Endothelial cell (in vitro differentiated cells): ENCODE measurements at regions not wholly inside any gene's neighbourhood (a gene's known extent, or its start where the extent isn't known, plus 50 kb on each side); places are given as distances from the start of the nearest gene placed in this dataset.

Experiments
- DNase-seq: peaks from one replicate; pipeline ENCODE4 v3.0.0; 2021; ENCODE audit warnings: low spot score
- H3K27ac Mint-ChIP-seq: one replicate; pipeline ENCODE4 v1.8.0; 2021; ENCODE audit warnings: mixed read lengths, inconsistent platforms; ENCODE audit not compliant: unreplicated experiment
- H3K27me3 Mint-ChIP-seq: one replicate; pipeline ENCODE4 v1.8.0; 2021; ENCODE audit warnings: mild to moderate bottlenecking, moderate library complexity, mixed read lengths, inconsistent platforms; ENCODE audit not compliant: unreplicated experiment
- H3K36me3 Mint-ChIP-seq: one replicate; pipeline ENCODE4 v1.8.0; 2021; ENCODE audit warnings: mild to moderate bottlenecking, low read depth, mixed read lengths, inconsistent platforms; ENCODE audit not compliant: unreplicated experiment
- H3K4me1 Mint-ChIP-seq: one replicate; pipeline ENCODE4 v1.8.0; 2021; ENCODE audit warnings: mild to moderate bottlenecking, mixed read lengths, inconsistent platforms; ENCODE audit not compliant: unreplicated experiment
- H3K4me3 Mint-ChIP-seq: one replicate; pipeline ENCODE4 v1.8.0; 2021; ENCODE audit warnings: mild to moderate bottlenecking, mixed read lengths, inconsistent platforms; ENCODE audit not compliant: unreplicated experiment
- H3K9me3 Mint-ChIP-seq: one replicate; pipeline ENCODE4 v1.8.0; 2021; ENCODE audit warnings: mixed read lengths, inconsistent platforms; ENCODE audit not compliant: unreplicated experiment
- TF ChIP-seq, protein P1 (sequence below): fragments of 200-600 bp; sonication (generic); IDR thresholded peaks from one replicate; pipeline ENCODE4 v1.5.0; 2021; ENCODE audit warnings: antibody characterized with exemption; ENCODE audit not compliant: unreplicated experiment

DNA sequence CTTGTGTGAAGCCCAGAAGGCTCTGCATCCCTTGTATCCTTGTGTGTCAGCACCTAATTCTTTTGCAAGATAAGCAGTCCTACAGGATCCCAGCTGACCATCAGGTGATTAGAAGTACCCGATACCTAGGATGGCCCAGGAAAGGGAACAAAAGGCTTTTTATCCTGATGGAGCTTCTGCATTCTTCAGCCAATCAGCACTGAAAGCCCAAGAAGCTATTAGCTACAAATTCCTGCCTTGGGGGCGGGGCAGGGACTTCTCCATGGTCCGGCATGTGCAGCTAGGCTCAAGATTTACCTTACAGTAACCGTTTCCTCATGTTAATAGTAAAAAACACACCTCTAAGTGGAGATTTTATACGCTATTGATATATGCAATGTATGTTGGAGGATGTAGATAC is 264.6 kb upstream of the THUMPD2 start:
- Mint-ChIP-seq H3K27me3 (peaks cover 3% of the 10 kb centered on the region), H3K4me1 (peaks cover 3% of the 10 kb centered on the region), H3K36me3 (no peaks in the 10 kb centered on the region), H3K4me3 (no peak overlapping the region), H3K9me3 (no peaks in the 10 kb centered on the region), H3K27ac (no peak overlapping the region)
- TF ChIP-seq, protein P1, sequence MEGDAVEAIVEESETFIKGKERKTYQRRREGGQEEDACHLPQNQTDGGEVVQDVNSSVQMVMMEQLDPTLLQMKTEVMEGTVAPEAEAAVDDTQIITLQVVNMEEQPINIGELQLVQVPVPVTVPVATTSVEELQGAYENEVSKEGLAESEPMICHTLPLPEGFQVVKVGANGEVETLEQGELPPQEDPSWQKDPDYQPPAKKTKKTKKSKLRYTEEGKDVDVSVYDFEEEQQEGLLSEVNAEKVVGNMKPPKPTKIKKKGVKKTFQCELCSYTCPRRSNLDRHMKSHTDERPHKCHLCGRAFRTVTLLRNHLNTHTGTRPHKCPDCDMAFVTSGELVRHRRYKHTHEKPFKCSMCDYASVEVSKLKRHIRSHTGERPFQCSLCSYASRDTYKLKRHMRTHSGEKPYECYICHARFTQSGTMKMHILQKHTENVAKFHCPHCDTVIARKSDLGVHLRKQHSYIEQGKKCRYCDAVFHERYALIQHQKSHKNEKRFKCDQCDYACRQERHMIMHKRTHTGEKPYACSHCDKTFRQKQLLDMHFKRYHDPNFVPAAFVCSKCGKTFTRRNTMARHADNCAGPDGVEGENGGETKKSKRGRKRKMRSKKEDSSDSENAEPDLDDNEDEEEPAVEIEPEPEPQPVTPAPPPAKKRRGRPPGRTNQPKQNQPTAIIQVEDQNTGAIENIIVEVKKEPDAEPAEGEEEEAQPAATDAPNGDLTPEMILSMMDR: no peak
- DNase-seq: no peak

DNA sequence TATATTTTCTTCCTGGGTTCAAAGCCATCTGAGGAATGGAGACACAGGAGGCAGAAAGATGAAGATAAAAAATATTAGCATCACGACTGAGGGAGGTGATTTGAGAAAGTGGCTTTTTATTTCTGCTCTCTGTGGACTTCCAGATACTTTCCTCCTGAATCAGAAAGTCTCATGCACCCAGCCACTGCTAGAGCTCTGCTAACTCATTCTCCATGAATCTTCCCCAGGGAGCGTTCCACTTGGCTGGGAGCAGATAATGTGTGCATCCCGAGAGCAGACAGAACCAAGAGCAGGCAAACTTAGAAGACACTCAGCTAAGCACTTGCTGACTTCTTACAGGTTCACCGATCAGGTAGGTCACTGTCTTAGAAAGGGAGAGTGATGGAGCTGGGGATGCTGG is 264.1 kb upstream of the THUMPD2 start:
- Mint-ChIP-seq H3K4me3 (no peak overlapping the region), H3K27ac (no peak overlapping the region), H3K27me3 (peaks cover 3% of the 10 kb centered on the region), H3K4me1 (peaks cover 3% of the 10 kb centered on the region), H3K36me3 (no peaks in the 10 kb centered on the region), H3K9me3 (no peaks in the 10 kb centered on the region)
- TF ChIP-seq, protein P1: no peak
- DNase-seq: no peak

DNA sequence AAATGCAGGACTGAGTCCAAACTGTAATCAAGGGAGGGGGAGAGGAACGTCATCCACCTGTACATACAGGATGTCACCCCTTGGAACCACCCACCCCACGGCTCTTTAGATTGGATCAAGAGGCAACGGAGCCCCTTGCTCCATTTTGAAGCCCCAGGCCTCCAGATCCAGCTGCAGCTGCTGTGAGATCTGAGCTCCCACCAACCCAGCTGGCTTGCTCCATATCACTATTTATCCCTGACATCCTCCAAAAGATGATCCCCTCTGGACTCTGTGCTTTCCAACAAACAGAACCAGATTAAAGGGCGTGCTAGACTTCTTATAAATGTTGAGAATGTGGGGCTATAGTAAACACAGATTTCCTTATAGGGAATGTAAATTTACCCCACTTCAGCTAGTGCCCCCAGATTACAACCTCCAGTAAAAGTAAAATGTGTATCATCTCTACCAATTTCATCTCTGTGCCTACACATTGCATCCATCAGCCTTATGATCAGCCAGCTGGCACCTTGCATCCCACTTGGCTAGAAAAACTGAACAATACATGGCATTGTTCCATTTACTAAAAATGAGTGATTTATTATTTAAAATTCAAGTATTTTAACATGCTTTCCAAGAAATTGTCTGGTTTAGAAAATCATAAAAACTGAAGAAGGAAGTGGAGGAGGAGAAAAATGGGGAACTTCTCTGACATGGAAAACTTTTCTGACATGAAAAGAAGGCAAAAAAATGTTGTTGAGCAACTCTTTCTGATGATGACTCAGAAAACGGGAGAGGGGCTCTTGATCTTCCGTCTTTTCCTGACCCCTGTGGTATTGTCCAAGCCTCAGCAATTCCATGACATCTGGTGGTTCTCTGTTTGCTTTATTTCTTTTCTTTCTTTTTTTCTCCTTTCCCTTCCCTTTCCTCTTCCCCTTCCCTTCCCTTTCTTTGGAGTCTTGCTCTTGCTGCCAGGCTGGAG is 262.6 kb upstream of the THUMPD2 start:
- no peak overlapping the region for H3K27ac Mint-ChIP-seq
- H3K36me3 Mint-ChIP-seq: no peaks in the 10 kb centered on the region
- DNase-seq: no peak
- TF ChIP-seq, protein P1: no peak
- H3K27me3 Mint-ChIP-seq: peaks cover 3% of the 10 kb centered on the region
- H3K4me3 Mint-ChIP-seq: no peak overlapping the region
- H3K9me3 Mint-ChIP-seq: no peaks in the 10 kb centered on the region
- H3K4me1 Mint-ChIP-seq: peaks cover 3% of the 10 kb centered on the region

DNA sequence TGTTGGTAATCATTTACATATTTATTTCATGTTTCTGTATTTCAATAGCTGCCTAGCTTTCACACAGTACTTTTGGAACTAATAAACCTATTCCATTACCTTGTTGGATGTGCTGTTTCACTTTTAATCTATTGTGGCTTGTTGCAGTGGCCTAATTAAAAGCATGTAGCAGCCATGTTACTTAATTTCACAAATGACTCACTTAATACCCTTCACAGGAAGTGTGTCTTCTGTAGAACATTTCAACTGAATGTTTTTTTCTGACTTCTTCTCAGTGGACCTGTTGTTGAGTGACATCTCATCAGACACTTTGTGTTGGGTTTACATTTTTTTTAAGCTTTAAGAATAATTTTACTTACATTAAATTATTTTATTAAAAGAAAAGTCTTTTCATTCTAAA is 260.5 kb upstream of the THUMPD2 start:
- Mint-ChIP-seq H3K27ac (no peak overlapping the region), H3K36me3 (no peaks in the 10 kb centered on the region), H3K4me1 (peaks cover 3% of the 10 kb centered on the region), H3K4me3 (no peak overlapping the region), H3K27me3 (no peaks in the 10 kb centered on the region), H3K9me3 (no peaks in the 10 kb centered on the region)
- TF ChIP-seq, protein P1: no peak
- DNase-seq: no peak

DNA sequence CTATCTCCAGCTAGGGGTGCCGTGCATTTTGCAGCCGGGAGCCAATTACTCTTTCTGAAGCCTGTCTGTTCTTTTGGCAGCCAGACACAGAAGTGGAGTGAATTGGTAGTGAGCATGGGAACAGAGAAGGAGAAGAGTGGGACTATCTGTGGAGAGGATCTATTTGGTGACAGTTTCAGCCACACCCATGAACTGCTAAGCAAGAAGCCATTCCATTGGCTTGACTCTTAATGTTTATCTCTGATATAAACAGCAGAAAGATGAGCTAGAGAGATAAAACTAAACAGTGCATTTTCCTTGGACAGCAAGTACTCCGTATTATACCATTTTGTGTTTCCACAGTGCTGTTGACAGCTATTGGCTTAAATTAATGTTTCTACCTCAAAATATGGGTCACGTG is 259.6 kb upstream of the THUMPD2 start:
- TF ChIP-seq, protein P1: no peak
- no peaks in the 10 kb centered on the region for H3K36me3 Mint-ChIP-seq

More for the DNA sequence above, 259.6 kb upstream of the THUMPD2 start:
- no peak for DNase-seq
- Mint-ChIP-seq H3K27ac (no peak overlapping the region), H3K4me3 (no peak overlapping the region), H3K4me1 (peaks cover 3% of the 10 kb centered on the region), H3K9me3 (no peaks in the 10 kb centered on the region), H3K27me3 (no peaks in the 10 kb centered on the region)
